GM21619 (cell line): ENCODE measurements at regions not wholly inside any gene's neighbourhood (a gene's known extent, or its start where the extent isn't known, plus 50 kb on each side); places are given as distances from the start of the nearest gene placed in this dataset.

ENCODE experiments used
- ATAC-seq: cut with Tn5 transposase; IDR thresholded peaks from one replicate; pipeline ENCODE4 v1.9.1; 2021; ENCODE audit not compliant: unreplicated experiment

- no peak for ATAC-seq
Measured at GRCh38 chr13:44627441-44627840, 51.3 kb upstream of the TSC22D1 start.

GRCh38 chr13:44626176-44626575 is 50.0 kb upstream of the TSC22D1 start:
- ATAC-seq = no peak
